ENCODE measurements at regions not wholly inside any gene's neighbourhood (a gene's known extent, or its start where the extent isn't known, plus 50 kb on each side); places are given as distances from the start of the nearest gene placed in this dataset.

GRCh38 chrX:23503835-23504539 is 163.3 kb upstream of the PRDX4 start:
- Histone ChIP-seq H3K4me2 (peak overlapping the region; percentile 35), H3K4me3 (no peak overlapping the region), H3K9me3 (no peaks in the 10 kb centered on the region), H3K4me1 (peaks cover 13% of the 10 kb centered on the region), H3K27ac (no peak overlapping the region)
- ATAC-seq (peak; percentile 91 to 96), DNase-seq (ENCODE audit: low read depth in 1 of 2, low spot score in 1 of 2) (peak; percentile 51 to 76), FAIRE-seq (peak; percentile 98)
- POLR2A ChIA-PET, result interaction anchor here (0.6 kb wide), 1 partner anchor 397 kb away, joined by 3 read pairs; no protein-coding TSS in a partner anchor
- WGBS (ENCODE audit: missing lambda C conversion rate), result 15% methylated on average over 8 of the region's 8 CpGs
- TF ChIP-seq FOSL2 (IDR thresholded peaks at IDR 0.05), result peak; percentile 50; the same call in 1 of the 2 replicates
- TF ChIP-seq FOSL2 (CRISPR knock-in tag; IDR thresholded peaks at IDR 0.05), result peak; percentile 45; the same call in 1 of the 2 replicates
- no peak for TF ChIP-seq MAX (IDR thresholded peaks at IDR 0.05)
- CTCF ChIA-PET, result interaction anchor here (0.9 kb wide), 1 partner anchor 21 kb away, joined by 3 read pairs; no protein-coding TSS in a partner anchor

GRCh38 chrX:23504540-23504884 is 162.8 kb upstream of the PRDX4 start:
- no peaks in the 10 kb centered on the region for H3K9me3 ChIP-seq
- ChIA-PET CTCF (interaction anchor here (1.1 kb wide), 1 partner anchor 9 kb away, joined by 4 read pairs; no protein-coding TSS in a partner anchor), POLR2A (interaction anchor here (0.6 kb wide), 1 partner anchor 396 kb away, joined by 3 read pairs; no protein-coding TSS in a partner anchor)
- peak overlapping the region; percentile 35; the same call in 2 of the 3 replicates for H3K4me2 ChIP-seq
- FAIRE-seq, result no peak
- no peak overlapping the region for H3K27ac ChIP-seq
- TF ChIP-seq GATA3 (IDR thresholded peaks at IDR 0.05; ENCODE audit: borderline replicate concordance), result no peak
- TF ChIP-seq CEBPB (IDR thresholded peaks at IDR 0.05), result no peak
- TF ChIP-seq HOXB5 (CRISPR knock-in tag; IDR thresholded peaks at IDR 0.05), result no peak
- no peak for TF ChIP-seq SMC3 (IDR thresholded peaks at IDR 0.05)
- TF ChIP-seq HEYL (CRISPR knock-in tag; IDR thresholded peaks at IDR 0.05), result no peak
- no peak for TF ChIP-seq REST (IDR thresholded peaks at IDR 0.05)
- no peak for TF ChIP-seq MYC (IDR thresholded peaks at IDR 0.05; ENCODE audit: borderline replicate concordance, low read length)
- TF ChIP-seq USF2 (IDR thresholded peaks at IDR 0.05), result no peak
- TF ChIP-seq CTCF (IDR thresholded peaks at IDR 0.05), result no peak
- TF ChIP-seq RFX5 (IDR thresholded peaks at IDR 0.05), result no peak
- TF ChIP-seq EP300 (IDR thresholded peaks at IDR 0.05), result no peak
- no peak for TF ChIP-seq BHLHE40 (IDR thresholded peaks at IDR 0.05; ENCODE audit: low read depth, low read length)
- TF ChIP-seq RARB (CRISPR knock-in tag; IDR thresholded peaks at IDR 0.05), result no peak
- TF ChIP-seq RNF2 (IDR thresholded peaks at IDR 0.05; ENCODE audit: borderline replicate concordance, low read depth), result no peak
- no peak overlapping the region for H3K4me3 ChIP-seq
- peaks cover 13% of the 10 kb centered on the region for H3K4me1 ChIP-seq
- WGBS (ENCODE audit: missing lambda C conversion rate), result 59% methylated on average over 3 of the region's 6 CpGs
- no peak; a peak in 1 of 6 replicates for ATAC-seq
- no peak for DNase-seq (ENCODE audit: low read depth in 1 of 2, low spot score in 1 of 2)

Data from A549 (cell line).